Caco-2 (cell line): ENCODE measurements at regions not wholly inside any gene's neighbourhood (a gene's known extent, or its start where the extent isn't known, plus 50 kb on each side); places are given as distances from the start of the nearest gene placed in this dataset.

Source experiments
- BruUV-seq: library from RNA; stranded (reverse); fragments of 400-500 nt; replicated peaks from 2 replicates; lab custom pipeline; 2021; lab: Mats Ljungman, UMichigan
- CTCF ChIA-PET: fragments of 300-600 bp; sonication (Branson Sonifier 250); formaldehyde crosslinking; loops from one replicate; lab custom pipeline; 2022; ENCODE audit warnings: antibody characterized with exemption; lab: Charles Lee
- POLR2A ChIA-PET: fragments of 300-600 bp; sonication (Branson Sonifier 250); formaldehyde crosslinking; loops from one replicate; lab custom pipeline; 2022; ENCODE audit warnings: antibody characterized with exemption; lab: Charles Lee
- DNase-seq, 2 experiments: peaks; one replicate each; pipeline versions ENCODE4 v3.0.0 to v3.0.0-alpha.2; 2020 to 2022
- H3K27me3 ChIP-seq: replicated peaks from 2 replicates; pipeline ENCODE4 v1.6.0; 2011; ENCODE audit warnings: low read length; ENCODE audit not compliant: control insufficient read depth, insufficient read depth
- H3K36me3 ChIP-seq: 2 replicates; pipeline ENCODE4 v1.5.1; 2011; ENCODE audit warnings: low read length; ENCODE audit not compliant: control insufficient read depth, insufficient read depth
- H3K4me1 ChIP-seq: fragments of 250-450 bp; sonication (Bioruptor Pico); 2 replicates; pipeline ENCODE4 v1.5.1; 2020; ENCODE audit warnings: mild to moderate bottlenecking
- H3K4me3 ChIP-seq: 2 replicates; pipeline ENCODE4 v1.5.1; 2011; ENCODE audit warnings: low read depth, mild to moderate bottlenecking, control low read depth, low read length
- H3K9me3 ChIP-seq: fragments of 250-450 bp; sonication (Bioruptor Pico); 2 replicates; pipeline ENCODE4 v1.5.1; 2020; ENCODE audit warnings: mild to moderate bottlenecking, moderate library complexity
- H3K27ac Mint-ChIP-seq: one replicate; pipeline ENCODE4 v1.8.0; 2022; ENCODE audit warnings: mixed read lengths; ENCODE audit not compliant: unreplicated experiment
- H3K27me3 Mint-ChIP-seq: one replicate; pipeline ENCODE4 v1.8.0; 2022; ENCODE audit warnings: mixed read lengths; ENCODE audit not compliant: insufficient read depth, unreplicated experiment
- H3K36me3 Mint-ChIP-seq: one replicate; pipeline ENCODE4 v1.8.0; 2022; ENCODE audit warnings: mild to moderate bottlenecking, mixed read lengths; ENCODE audit not compliant: insufficient read depth, unreplicated experiment
- H3K4me1 Mint-ChIP-seq: one replicate; pipeline ENCODE4 v1.8.0; 2022; ENCODE audit warnings: low read depth, mixed read lengths; ENCODE audit not compliant: unreplicated experiment
- H3K4me3 Mint-ChIP-seq: one replicate; pipeline ENCODE4 v1.8.0; 2022; ENCODE audit warnings: mild to moderate bottlenecking, moderate library complexity, mixed read lengths; ENCODE audit not compliant: unreplicated experiment
- H3K9me3 Mint-ChIP-seq: one replicate; pipeline ENCODE4 v1.8.0; 2022; ENCODE audit warnings: mixed read lengths; ENCODE audit not compliant: unreplicated experiment
- intact Hi-C: fragments of 100-400 bp; cut with micrococcal nuclease; formaldehyde crosslinking; loops from one replicate; pipeline ENCODE4 v1.10.0; 2022; ENCODE audit not compliant: unreplicated experiment
- TF ChIP-seq, protein P1 (sequence below), 2 experiments: fragments of 200-600 bp in 1 of 2; IDR thresholded peaks; 1 replicate in 1 of 2; 2 replicates in 1 of 2; pipeline versions ENCODE4 v1.5.1 to v1.8.0; 2011 to 2022; ENCODE audit warnings: antibody characterized with exemption in 1 of 2, control low read depth in 1 of 2, inconsistent platforms in 1 of 2, low read depth in 1 of 2, low read length in 1 of 2, mild to moderate bottlenecking in 1 of 2, moderate library complexity in 1 of 2; ENCODE audit not compliant: insufficient read depth in 1 of 2, severe bottlenecking in 1 of 2, unreplicated experiment in 1 of 2

GRCh38 chr5:7053125-7053524 lies 339.9 kb downstream of the TENT4A start:
- no peaks in the 10 kb centered on the region for H3K9me3 ChIP-seq
- Mint-ChIP-seq H3K27me3 (peaks cover 8% of the 10 kb centered on the region), H3K36me3 (no peaks in the 10 kb centered on the region), H3K4me3 (no peak overlapping the region), H3K27ac (no peak overlapping the region), H3K4me1 (no peaks in the 10 kb centered on the region), H3K9me3 (peaks cover 12% of the 10 kb centered on the region)
- no peak for DNase-seq
- no peak overlapping the region for H3K4me3 ChIP-seq
- intact Hi-C loops = no loop called here
- no peaks in the 10 kb centered on the region for H3K36me3 ChIP-seq
- POLR2A ChIA-PET = no interaction called here
- TF ChIP-seq, protein P1, sequence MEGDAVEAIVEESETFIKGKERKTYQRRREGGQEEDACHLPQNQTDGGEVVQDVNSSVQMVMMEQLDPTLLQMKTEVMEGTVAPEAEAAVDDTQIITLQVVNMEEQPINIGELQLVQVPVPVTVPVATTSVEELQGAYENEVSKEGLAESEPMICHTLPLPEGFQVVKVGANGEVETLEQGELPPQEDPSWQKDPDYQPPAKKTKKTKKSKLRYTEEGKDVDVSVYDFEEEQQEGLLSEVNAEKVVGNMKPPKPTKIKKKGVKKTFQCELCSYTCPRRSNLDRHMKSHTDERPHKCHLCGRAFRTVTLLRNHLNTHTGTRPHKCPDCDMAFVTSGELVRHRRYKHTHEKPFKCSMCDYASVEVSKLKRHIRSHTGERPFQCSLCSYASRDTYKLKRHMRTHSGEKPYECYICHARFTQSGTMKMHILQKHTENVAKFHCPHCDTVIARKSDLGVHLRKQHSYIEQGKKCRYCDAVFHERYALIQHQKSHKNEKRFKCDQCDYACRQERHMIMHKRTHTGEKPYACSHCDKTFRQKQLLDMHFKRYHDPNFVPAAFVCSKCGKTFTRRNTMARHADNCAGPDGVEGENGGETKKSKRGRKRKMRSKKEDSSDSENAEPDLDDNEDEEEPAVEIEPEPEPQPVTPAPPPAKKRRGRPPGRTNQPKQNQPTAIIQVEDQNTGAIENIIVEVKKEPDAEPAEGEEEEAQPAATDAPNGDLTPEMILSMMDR (IDR thresholded peaks at IDR 0.05; ENCODE audit: insufficient read depth in 1 of 2, low read depth in 1 of 2, low read length in 1 of 2, severe bottlenecking in 1 of 2, unreplicated experiment in 1 of 2) = no peak
- CTCF ChIA-PET = no interaction called here
- no peaks in the 10 kb centered on the region for H3K4me1 ChIP-seq
- H3K27me3 ChIP-seq = no peaks in the 10 kb centered on the region
- no TSS peak for BruUV-seq

DNA sequence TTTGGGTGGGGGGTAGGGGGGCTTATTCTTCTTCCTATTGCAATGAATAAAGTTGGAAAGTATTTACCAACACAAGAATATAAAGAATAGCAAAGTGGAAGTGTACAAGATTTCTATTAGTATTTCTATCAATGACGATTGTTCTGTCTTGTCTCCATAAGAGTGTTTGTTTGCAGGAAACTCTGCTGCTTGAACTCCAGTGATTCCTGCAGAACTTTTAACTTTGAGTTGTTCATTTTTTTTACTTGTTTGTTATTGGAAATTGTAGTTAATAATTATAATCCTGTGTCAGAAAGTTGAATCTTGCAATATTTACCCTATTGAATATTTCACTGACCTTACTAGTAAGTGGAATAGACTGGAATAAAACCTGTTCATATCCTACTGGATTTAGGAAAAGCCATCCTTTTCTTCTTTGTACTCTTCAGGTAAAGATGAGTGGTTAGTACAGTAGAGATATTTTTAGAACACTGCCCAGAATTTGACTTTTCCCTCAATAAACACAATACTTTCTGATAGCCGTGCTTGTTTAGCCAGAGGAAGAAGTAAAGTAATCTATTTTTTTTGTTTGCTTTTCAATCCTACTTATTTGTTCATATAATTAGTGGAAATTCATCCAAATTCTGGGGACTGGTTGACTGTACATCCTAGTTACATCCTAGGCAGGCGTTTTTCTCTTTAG lies 340.4 kb downstream of the TENT4A start:
- no peak overlapping the region for H3K4me3 ChIP-seq
- intact Hi-C loops = no loop called here
- no peaks in the 10 kb centered on the region for H3K4me1 ChIP-seq
- Mint-ChIP-seq H3K9me3 (peaks cover 12% of the 10 kb centered on the region), H3K4me1 (no peaks in the 10 kb centered on the region), H3K27ac (no peak overlapping the region), H3K4me3 (no peak overlapping the region), H3K27me3 (peaks cover 8% of the 10 kb centered on the region), H3K36me3 (no peaks in the 10 kb centered on the region)
- no peaks in the 10 kb centered on the region for H3K36me3 ChIP-seq
- H3K9me3 ChIP-seq = no peaks in the 10 kb centered on the region
- no peak for DNase-seq
- POLR2A ChIA-PET = no interaction called here
- H3K27me3 ChIP-seq = no peaks in the 10 kb centered on the region
- no TSS peak for BruUV-seq
- CTCF ChIA-PET = no interaction called here
- TF ChIP-seq, protein P1 (IDR thresholded peaks at IDR 0.05; ENCODE audit: insufficient read depth in 1 of 2, low read depth in 1 of 2, low read length in 1 of 2, severe bottlenecking in 1 of 2, unreplicated experiment in 1 of 2) = no peak

DNA sequence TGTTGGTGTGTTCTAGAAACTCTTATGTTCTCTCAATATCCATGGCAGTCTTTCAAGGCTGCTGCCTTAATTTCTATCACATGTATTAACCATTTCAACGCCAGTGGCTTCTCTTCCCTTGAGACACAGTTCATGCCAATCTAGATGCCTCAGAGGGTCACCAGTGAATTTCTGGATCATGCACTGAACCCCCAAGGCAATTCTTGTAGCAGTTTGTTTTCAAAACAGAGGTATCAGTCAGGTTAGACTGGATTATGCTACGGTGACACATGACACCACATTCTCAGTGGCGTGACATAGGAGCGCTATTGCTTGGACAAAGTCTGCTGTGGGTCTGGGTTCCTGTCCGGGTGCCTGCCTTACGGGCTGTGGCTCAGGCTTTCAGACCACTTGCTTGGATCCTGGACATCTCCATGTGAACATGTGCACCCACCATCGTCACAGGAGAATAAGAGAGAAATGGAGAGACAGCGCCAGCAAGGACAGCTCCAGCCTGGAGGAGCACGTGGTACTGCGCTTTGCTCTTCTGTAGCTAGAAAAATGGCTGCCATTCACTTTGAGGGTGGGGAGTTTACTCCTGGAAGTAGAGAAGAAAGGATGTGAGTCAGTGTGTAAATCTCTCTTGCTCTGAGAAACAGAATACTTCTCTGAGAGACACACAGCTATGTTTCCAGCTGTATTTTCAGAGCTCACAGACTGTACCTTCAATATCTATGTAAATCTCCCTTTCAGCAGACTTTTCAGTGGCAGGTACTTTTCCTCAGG lies 329.3 kb upstream of the ADCY2 start:
- Histone ChIP-seq H3K27me3 (no peaks in the 10 kb centered on the region), H3K4me1 (no peaks in the 10 kb centered on the region), H3K36me3 (no peaks in the 10 kb centered on the region), H3K9me3 (no peaks in the 10 kb centered on the region), H3K4me3 (no peak overlapping the region)
- Mint-ChIP-seq H3K4me3 (no peak overlapping the region), H3K9me3 (no peaks in the 10 kb centered on the region), H3K27me3 (peaks cover 5% of the 10 kb centered on the region), H3K36me3 (no peaks in the 10 kb centered on the region), H3K4me1 (no peaks in the 10 kb centered on the region), H3K27ac (no peak overlapping the region)
- POLR2A ChIA-PET = no interaction called here
- TF ChIP-seq, protein P1 (IDR thresholded peaks at IDR 0.05; ENCODE audit: insufficient read depth in 1 of 2, low read depth in 1 of 2, low read length in 1 of 2, severe bottlenecking in 1 of 2, unreplicated experiment in 1 of 2) = no peak
- no peak for DNase-seq
- intact Hi-C loops = no loop called here
- no TSS peak for BruUV-seq
- CTCF ChIA-PET = no interaction called here
